Esophagus squamous epithelium (tissue), 5 donors: ENCODE measurements at regions not wholly inside any gene's neighbourhood (a gene's known extent, or its start where the extent isn't known, plus 50 kb on each side); places are given as distances from the start of the nearest gene placed in this dataset.

ENCODE experiments used
- DNase-seq: peaks from one replicate; lab custom pipeline; 2025; lab: John Stamatoyannopoulos, UW
- H3K27ac ChIP-seq, 4 donors: fragments of 200-600 bp; sonication (generic); one replicate each; pipeline ENCODE4 v1.5.1; 2016 to 2019; ENCODE audit warnings: mild to moderate bottlenecking in 1 of 4
- H3K27me3 ChIP-seq, 4 donors: fragments of 200-600 bp; sonication (generic); 1 replicate in 3 of 4; 2 replicates in 1 of 4; pipeline versions ENCODE4 v1.5.1 to v1.6.0; 2017 to 2021; ENCODE audit warnings: antibody characterized with exemption in 1 of 4
- H3K36me3 ChIP-seq, 3 donors: fragments of 200-600 bp; sonication (generic); one replicate each; pipeline ENCODE4 v1.5.1; 2016 to 2019
- H3K4me1 ChIP-seq, 3 donors: fragments of 200-600 bp; sonication (generic); one replicate each; pipeline ENCODE4 v1.5.1; 2017 to 2019
- H3K4me3 ChIP-seq, 4 donors: fragments of 200-600 bp; sonication (generic); 1 replicate in 3 of 4; 2 replicates in 1 of 4; pipeline ENCODE4 v1.5.1; 2016 to 2019; ENCODE audit warnings: mild to moderate bottlenecking in 2 of 4, moderate library complexity in 1 of 4
- H3K9me3 ChIP-seq, 3 donors: fragments of 200-600 bp; sonication (generic); one replicate each; pipeline ENCODE4 v1.5.1; 2016 to 2019
- CTCF ChIP-seq, 6 experiments: fragments of 450-650 bp in 4 of 6; fragments of 200-600 bp in 2 of 6; sonication (generic) in 2 of 6; IDR thresholded peaks; one replicate each; pipeline ENCODE4 v1.5.1; 2016 to 2019; ENCODE audit warnings: antibody characterized with exemption in 6 of 6, mild to moderate bottlenecking in 4 of 6, moderate library complexity in 4 of 6
- POLR2A ChIP-seq, 4 donors: fragments of 450-650 bp; IDR thresholded peaks; one replicate each; pipeline ENCODE4 v1.6.1; 2017; ENCODE audit warnings: antibody characterized with exemption in 4 of 4, mild to moderate bottlenecking in 4 of 4, moderate library complexity in 3 of 4
- WGBS, 2 donors: methylation state at CpG; one replicate each; pipeline ENCODE4 v1.1.5; 2018; 5-methylcytosine and 5-hydroxymethylcytosine counted together
- intact Hi-C: fragments of 100-400 bp; cut with DNase I; formaldehyde crosslinking; loops from one replicate; pipeline ENCODE4 v1.15.0; 2022
- donor health status: DM: yes; HTN: yes; CAD: no.

- no peak for DNase-seq
- 78 to 100% methylated on average over 1 of the region's 1 CpG for WGBS, 2 donors
- H3K9me3 ChIP-seq, result no peaks in the 10 kb centered on the region
- H3K4me1 ChIP-seq, result no peaks in the 10 kb centered on the region
- TF ChIP-seq CTCF (IDR thresholded peaks at IDR 0.05) (no peak), POLR2A (IDR thresholded peaks at IDR 0.05) (no peak)
- intact Hi-C loops, result no loop called here
- H3K36me3 ChIP-seq, result no peaks in the 10 kb centered on the region
- no peak overlapping the region for H3K4me3 ChIP-seq
- H3K27me3 ChIP-seq, result no peaks in the 10 kb centered on the region
- no peak overlapping the region for H3K27ac ChIP-seq
Observed at GRCh38 chr13:100842136-100842535, 167.5 kb upstream of the TMTC4 start.

- Histone ChIP-seq H3K9me3 (no peaks in the 10 kb centered on the region), H3K36me3 (no peaks in the 10 kb centered on the region), H3K27ac (no peak overlapping the region), H3K4me1 (no peaks in the 10 kb centered on the region), H3K27me3 (no peaks in the 10 kb centered on the region), H3K4me3 (no peak overlapping the region)
- 71 to 96% methylated on average over 2 of the region's 2 CpGs for WGBS, 2 donors
- DNase-seq, result no peak
- TF ChIP-seq CTCF (IDR thresholded peaks at IDR 0.05) (no peak), POLR2A (IDR thresholded peaks at IDR 0.05) (no peak)
- intact Hi-C loops, result no loop called here
Observed at GRCh38 chr13:100838387-100838786, 163.8 kb upstream of the TMTC4 start.

- Histone ChIP-seq H3K27ac (no peak overlapping the region), H3K4me1 (no peaks in the 10 kb centered on the region), H3K27me3 (no peaks in the 10 kb centered on the region), H3K9me3 (no peaks in the 10 kb centered on the region), H3K36me3 (no peaks in the 10 kb centered on the region), H3K4me3 (no peak overlapping the region)
- DNase-seq, result no peak
- WGBS, 2 donors, result 63 to 80% methylated on average over 1 of the region's 1 CpG
- intact Hi-C loops, result no loop called here
- no peak for TF ChIP-seq POLR2A (IDR thresholded peaks at IDR 0.05)
- no peak for TF ChIP-seq CTCF (IDR thresholded peaks at IDR 0.05)
Observed at GRCh38 chr13:100837631-100838030, 163.0 kb upstream of the TMTC4 start.

- Histone ChIP-seq H3K36me3 (no peaks in the 10 kb centered on the region), H3K27me3 (no peaks in the 10 kb centered on the region), H3K9me3 (no peaks in the 10 kb centered on the region), H3K27ac (no peak overlapping the region), H3K4me1 (no peaks in the 10 kb centered on the region), H3K4me3 (no peak overlapping the region)
- TF ChIP-seq POLR2A (IDR thresholded peaks at IDR 0.05), result no peak
- WGBS, 2 donors, result 33 to 61% methylated on average over 4 of the region's 4 CpGs
- intact Hi-C loops, result no loop called here
- DNase-seq, result no peak
Observed at GRCh38 chr13:100836711-100837110, 162.1 kb upstream of the TMTC4 start.

GRCh38 chr13:100835695-100836094 is 161.1 kb upstream of the TMTC4 start:
- no peaks in the 10 kb centered on the region for H3K4me1 ChIP-seq
- no peak for DNase-seq

More at GRCh38 chr13:100835695-100836094, 161.1 kb upstream of the TMTC4 start:
- intact Hi-C loops, result no loop called here
- Histone ChIP-seq H3K36me3 (no peaks in the 10 kb centered on the region), H3K27me3 (no peaks in the 10 kb centered on the region), H3K4me3 (no peak overlapping the region), H3K9me3 (no peaks in the 10 kb centered on the region), H3K27ac (no peak overlapping the region)
- 81 to 86% methylated on average over 5 of the region's 5 CpGs for WGBS, 2 donors
- TF ChIP-seq CTCF (IDR thresholded peaks at IDR 0.05), result no peak
- TF ChIP-seq POLR2A (IDR thresholded peaks at IDR 0.05), result no peak
